ENCODE measurements at regions not wholly inside any gene's neighbourhood (a gene's known extent, or its start where the extent isn't known, plus 50 kb on each side); places are given as distances from the start of the nearest gene placed in this dataset.
A peak's percentile ranks its signal among the peaks of the same experiment; 100 is the strongest.

DNA sequence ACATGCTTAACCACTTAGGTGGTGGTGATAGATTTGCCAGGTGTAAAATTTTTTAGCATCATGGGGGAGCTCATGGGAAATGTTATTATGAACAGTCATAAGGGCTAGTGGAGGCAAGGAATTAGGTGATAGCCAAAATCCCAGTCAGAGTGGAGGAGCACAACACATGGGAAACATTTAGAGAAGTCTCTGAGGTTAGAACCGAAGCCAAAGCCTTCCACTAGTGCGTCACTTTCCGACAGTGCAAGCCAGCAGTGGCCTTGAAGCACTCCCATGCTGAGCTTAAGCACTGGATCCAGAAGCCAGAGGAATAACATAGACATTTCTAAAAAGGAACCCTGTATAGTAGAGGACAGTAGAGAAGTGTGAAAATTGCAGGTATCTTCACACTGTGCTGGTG is 101.5 kb upstream of the SNX2 start:
- no peak overlapping the region for H3K4me3 ChIP-seq (replicated peaks in 1 of 3; ENCODE audit: insufficient read depth in 1 of 3, low read depth in 1 of 3, low read length in 3 of 3)
- intact Hi-C loops (cut with micrococcal nuclease): no loop called here
- FAIRE-seq (no peak), DNase-seq (ENCODE audit: low read depth, low spot score) (no peak)
- H3K4me2 ChIP-seq (ENCODE audit: insufficient read depth, low read length): no peak overlapping the region
- H3K27me3 ChIP-seq (ENCODE audit: control insufficient read depth in 2 of 2, insufficient read depth in 2 of 2, low read length in 2 of 2): peaks cover 0 to 2% of the 10 kb centered on the region in 2 experiments
- no peaks in the 10 kb centered on the region for H3K9me3 ChIP-seq (replicated peaks; ENCODE audit: control insufficient read depth, insufficient read depth, low read length)
- no peaks in the 10 kb centered on the region for H3K9me1 ChIP-seq (replicated peaks; ENCODE audit: control insufficient read depth, extremely low read depth, insufficient read depth, low read length)
- peaks cover 3% of the 10 kb centered on the region for H3K4me1 ChIP-seq (ENCODE audit: control insufficient read depth, extremely low read depth, insufficient read depth, low read length)
- no peaks in the 10 kb centered on the region for H3K36me3 ChIP-seq (ENCODE audit: control insufficient read depth in 2 of 2, extremely low read depth in 1 of 2, insufficient read depth in 2 of 2, low read length in 2 of 2)
- no peak for TF ChIP-seq EZH2 (IDR thresholded peaks at IDR 0.05; ENCODE audit: borderline replicate concordance, low read depth, low read length, severe bottlenecking)
- TF ChIP-seq JUN (IDR thresholded peaks at IDR 0.05; ENCODE audit: borderline replicate concordance, insufficient read depth, insufficient read length, low read depth): no peak
- no peak for TF ChIP-seq GATA2 (IDR thresholded peaks at IDR 0.05; ENCODE audit: insufficient read depth, insufficient read length, low read depth, low read length)
- TF ChIP-seq MYC (IDR thresholded peaks at IDR 0.05; ENCODE audit: low read depth, low read length): no peak
- TF ChIP-seq, protein P1, sequence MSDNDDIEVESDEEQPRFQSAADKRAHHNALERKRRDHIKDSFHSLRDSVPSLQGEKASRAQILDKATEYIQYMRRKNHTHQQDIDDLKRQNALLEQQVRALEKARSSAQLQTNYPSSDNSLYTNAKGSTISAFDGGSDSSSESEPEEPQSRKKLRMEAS (IDR thresholded peaks at IDR 0.05; ENCODE audit: insufficient read depth, insufficient read length): no peak
- BruUV-seq (replicated peaks): no TSS peak
- no peak overlapping the region for H3K27ac ChIP-seq (ENCODE audit: insufficient read depth, low read depth, low read length)
- no peak overlapping the region for H3K9ac ChIP-seq (replicated peaks; ENCODE audit: extremely low read depth, insufficient read depth, low read length)
- no peaks in the 10 kb centered on the region for H3K79me2 ChIP-seq (ENCODE audit: control insufficient read depth, insufficient read depth, low read length)
- ChIA-PET POLR2A (no interaction called here), CTCF (interaction anchor here (1.0 kb wide), 1 partner anchor 29 kb away, joined by 3 read pairs; no protein-coding TSS in a partner anchor)
- dilution Hi-C loops (cut with MboI; ENCODE audit: extremely low pct_ligation_motif_present, low sequenced_read_pairs): no loop called here
- H2AFZ ChIP-seq (ENCODE audit: low read depth, low read length): no peak overlapping the region
- no peaks in the 10 kb centered on the region for H4K20me1 ChIP-seq (replicated peaks; ENCODE audit: control insufficient read depth, extremely low read depth, insufficient read depth, low read length)

DNA sequence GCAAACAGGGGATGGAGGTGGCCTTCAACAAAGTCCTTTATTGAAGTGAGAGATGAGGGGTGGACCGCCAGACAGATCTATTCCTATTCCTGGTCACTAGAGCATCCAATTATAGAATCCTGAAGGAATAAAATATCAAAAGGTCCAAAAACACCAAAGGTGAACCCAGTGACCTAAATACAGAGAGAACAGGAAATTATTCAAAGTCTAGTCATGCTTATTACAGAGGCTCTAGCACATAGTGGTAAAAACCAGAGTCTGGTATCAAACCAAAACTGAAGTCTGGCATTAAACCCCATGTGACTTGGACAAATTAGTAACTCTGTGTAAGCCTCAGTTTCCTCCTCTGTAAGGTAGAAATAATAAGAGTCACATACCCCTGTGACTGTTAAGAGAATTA is 100.5 kb upstream of the SNX2 start:
- H3K4me1 ChIP-seq (ENCODE audit: control insufficient read depth, extremely low read depth, insufficient read depth, low read length): peaks cover 3% of the 10 kb centered on the region
- no peak overlapping the region for H3K27ac ChIP-seq (ENCODE audit: insufficient read depth, low read depth, low read length)
- H4K20me1 ChIP-seq (replicated peaks; ENCODE audit: control insufficient read depth, extremely low read depth, insufficient read depth, low read length): no peaks in the 10 kb centered on the region
- H3K4me3 ChIP-seq (replicated peaks in 1 of 3; ENCODE audit: insufficient read depth in 1 of 3, low read depth in 1 of 3, low read length in 3 of 3): no peak overlapping the region
- ChIA-PET POLR2A (no interaction called here), CTCF (no interaction called here)
- DNase-seq (ENCODE audit: low read depth, low spot score): no peak
- H3K27me3 ChIP-seq (ENCODE audit: control insufficient read depth in 2 of 2, insufficient read depth in 2 of 2, low read length in 2 of 2): peaks cover 0 to 2% of the 10 kb centered on the region in 2 experiments
- intact Hi-C loops (cut with micrococcal nuclease): no loop called here
- FAIRE-seq: no peak
- no peak overlapping the region for H3K4me2 ChIP-seq (ENCODE audit: insufficient read depth, low read length)
- BruUV-seq (replicated peaks): no TSS peak
- no peaks in the 10 kb centered on the region for H3K9me3 ChIP-seq (replicated peaks; ENCODE audit: control insufficient read depth, insufficient read depth, low read length)
- no peaks in the 10 kb centered on the region for H3K79me2 ChIP-seq (ENCODE audit: control insufficient read depth, insufficient read depth, low read length)
- dilution Hi-C loops (cut with MboI; ENCODE audit: extremely low pct_ligation_motif_present, low sequenced_read_pairs): no loop called here
- TF ChIP-seq, protein P2, sequence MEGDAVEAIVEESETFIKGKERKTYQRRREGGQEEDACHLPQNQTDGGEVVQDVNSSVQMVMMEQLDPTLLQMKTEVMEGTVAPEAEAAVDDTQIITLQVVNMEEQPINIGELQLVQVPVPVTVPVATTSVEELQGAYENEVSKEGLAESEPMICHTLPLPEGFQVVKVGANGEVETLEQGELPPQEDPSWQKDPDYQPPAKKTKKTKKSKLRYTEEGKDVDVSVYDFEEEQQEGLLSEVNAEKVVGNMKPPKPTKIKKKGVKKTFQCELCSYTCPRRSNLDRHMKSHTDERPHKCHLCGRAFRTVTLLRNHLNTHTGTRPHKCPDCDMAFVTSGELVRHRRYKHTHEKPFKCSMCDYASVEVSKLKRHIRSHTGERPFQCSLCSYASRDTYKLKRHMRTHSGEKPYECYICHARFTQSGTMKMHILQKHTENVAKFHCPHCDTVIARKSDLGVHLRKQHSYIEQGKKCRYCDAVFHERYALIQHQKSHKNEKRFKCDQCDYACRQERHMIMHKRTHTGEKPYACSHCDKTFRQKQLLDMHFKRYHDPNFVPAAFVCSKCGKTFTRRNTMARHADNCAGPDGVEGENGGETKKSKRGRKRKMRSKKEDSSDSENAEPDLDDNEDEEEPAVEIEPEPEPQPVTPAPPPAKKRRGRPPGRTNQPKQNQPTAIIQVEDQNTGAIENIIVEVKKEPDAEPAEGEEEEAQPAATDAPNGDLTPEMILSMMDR (IDR thresholded peaks at IDR 0.05; ENCODE audit: extremely low read depth in 1 of 2, insufficient read depth in 1 of 2, low read depth in 1 of 2, low read length in 2 of 2): no peak
- TF ChIP-seq FOS (IDR thresholded peaks at IDR 0.05; ENCODE audit: borderline replicate concordance, insufficient read depth, low read length) (peak; percentile 30), POLR2A (IDR thresholded peaks at IDR 0.05; ENCODE audit: low read depth, low read length) (no peak), GATA2 (IDR thresholded peaks at IDR 0.05; ENCODE audit: insufficient read depth, insufficient read length, low read depth, low read length) (no peak)
- no peaks in the 10 kb centered on the region for H3K9me1 ChIP-seq (replicated peaks; ENCODE audit: control insufficient read depth, extremely low read depth, insufficient read depth, low read length)
- no peaks in the 10 kb centered on the region for H3K36me3 ChIP-seq (ENCODE audit: control insufficient read depth in 2 of 2, extremely low read depth in 1 of 2, insufficient read depth in 2 of 2, low read length in 2 of 2)
- H2AFZ ChIP-seq (ENCODE audit: low read depth, low read length): no peak overlapping the region
- H3K9ac ChIP-seq (replicated peaks; ENCODE audit: extremely low read depth, insufficient read depth, low read length): no peak overlapping the region
